CD4-positive, alpha-beta memory T cell (primary cell): ENCODE measurements at regions not wholly inside any gene's neighbourhood (a gene's known extent, or its start where the extent isn't known, plus 50 kb on each side); places are given as distances from the start of the nearest gene placed in this dataset.

Experiments used
- CTCF ChIA-PET: fragments of 350-600 bp; sonication (Branson Sonifier 250); formaldehyde crosslinking; loops from one replicate; lab custom pipeline; 2021; ENCODE audit warnings: inconsistent platforms; ENCODE audit not compliant: partially characterized antibody; lab: Charles Lee
- POLR2A ChIA-PET: fragments of 350-600 bp; sonication (Branson Sonifier 250); formaldehyde crosslinking; loops from one replicate; lab custom pipeline; 2021; ENCODE audit not compliant: partially characterized antibody; lab: Charles Lee
- DNase-seq, 5 donors: peaks; one replicate each; pipeline versions ENCODE4 v3.0.0 to v3.0.0-alpha.2; 2020 to 2022; ENCODE audit warnings: mixed read lengths in 1 of 5
- H3K27ac ChIP-seq: one replicate; pipeline ENCODE4 v1.7.0; 2013; ENCODE audit warnings: low read depth, low read length
- H3K27me3 ChIP-seq: 2 replicates; pipeline ENCODE4 v1.7.0; 2013; ENCODE audit warnings: mild to moderate bottlenecking, low read length, moderate library complexity; ENCODE audit not compliant: insufficient read depth
- H3K36me3 ChIP-seq: 2 replicates; pipeline ENCODE4 v1.7.0; 2013; ENCODE audit warnings: mild to moderate bottlenecking, low read length, moderate library complexity; ENCODE audit not compliant: insufficient read depth
- H3K4me1 ChIP-seq: 2 replicates; pipeline ENCODE4 v1.7.0; 2013; ENCODE audit warnings: mild to moderate bottlenecking, low read length, moderate library complexity; ENCODE audit not compliant: insufficient read depth
- H3K4me3 ChIP-seq, 2 donors: one replicate each; pipeline ENCODE4 v1.7.0; 2013; ENCODE audit warnings: low read length in 2 of 2, mild to moderate bottlenecking in 1 of 2
- H3K9me3 ChIP-seq, 2 donors: one replicate each; pipeline ENCODE4 v1.7.0; 2013; ENCODE audit warnings: low read length in 2 of 2, control low read depth in 1 of 2; ENCODE audit not compliant: control insufficient read depth in 1 of 2
- H3K27ac Mint-ChIP-seq, 7 donors: one replicate each; pipeline ENCODE4 v1.8.0; 2020 to 2021; ENCODE audit warnings: mixed read lengths in 7 of 7, mild to moderate bottlenecking in 6 of 7, inconsistent platforms in 3 of 7, moderate library complexity in 3 of 7
- H3K27me3 Mint-ChIP-seq, 2 donors: one replicate each; pipeline ENCODE4 v1.8.0; 2020 to 2021; ENCODE audit warnings: mixed read lengths in 2 of 2
- H3K36me3 Mint-ChIP-seq, 2 donors: one replicate each; pipeline ENCODE4 v1.8.0; 2020 to 2021; ENCODE audit warnings: mixed read lengths in 2 of 2, inconsistent platforms in 1 of 2, mild to moderate bottlenecking in 1 of 2
- H3K4me1 Mint-ChIP-seq, 4 donors: one replicate each; pipeline ENCODE4 v1.8.0; 2020 to 2021; ENCODE audit warnings: mixed read lengths in 4 of 4, mild to moderate bottlenecking in 1 of 4
- H3K4me3 Mint-ChIP-seq, 8 donors: one replicate each; pipeline ENCODE4 v1.8.0; 2020 to 2021; ENCODE audit warnings: mixed read lengths in 8 of 8, mild to moderate bottlenecking in 7 of 8, moderate library complexity in 6 of 8, inconsistent platforms in 3 of 8
- H3K9me3 Mint-ChIP-seq, 8 donors: one replicate each; pipeline ENCODE4 v1.8.0; 2020 to 2021; ENCODE audit warnings: mixed read lengths in 8 of 8, mild to moderate bottlenecking in 5 of 8, inconsistent platforms in 3 of 8, moderate library complexity in 1 of 8
- intact Hi-C: fragments of 100-400 bp; cut with micrococcal nuclease; formaldehyde crosslinking; loops from one replicate; pipeline ENCODE4 v1.15.1; 2023

GRCh38 chr19:46944123-46944748 is 75.4 kb upstream of the NPAS1 start:
- Mint-ChIP-seq H3K36me3 (peaks cover 27 to 31% of the 10 kb centered on the region in 2 donors), H3K4me1 (peaks cover 37 to 65% (median 49%) of the 10 kb centered on the region in 4 donors), H3K9me3 (no peaks in the 10 kb centered on the region), H3K4me3 (peak overlapping the region in 1 of 8 donors; percentile 47), H3K27ac (peak overlapping the region in 3 of 7 donors; percentile 48 to 85 (median 55)), H3K27me3 (no peaks in the 10 kb centered on the region)
- peaks cover 53% of the 10 kb centered on the region for H3K4me1 ChIP-seq
- no peak for DNase-seq
- no peaks in the 10 kb centered on the region for H3K27me3 ChIP-seq
- H3K27ac ChIP-seq, result no peak overlapping the region
- no peaks in the 10 kb centered on the region for H3K9me3 ChIP-seq
- peaks cover 18% of the 10 kb centered on the region for H3K36me3 ChIP-seq
- CTCF ChIA-PET, result interaction anchor here (1.0 to 3.6 kb wide), 5 partner anchors 10 to 87 kb away, joined by 3 to 13 read pairs (median 5); no protein-coding TSS in a partner anchor
- H3K4me3 ChIP-seq, result no peak overlapping the region
- intact Hi-C loops, result no loop called here
- POLR2A ChIA-PET, result interaction anchor here (1.1 to 7.9 kb wide), 3 partner anchors 8 to 13 kb away, joined by 3 to 86 read pairs (median 6); no protein-coding TSS in a partner anchor

- ChIA-PET CTCF (interaction anchor here (1.0 to 3.6 kb wide), 5 partner anchors 9 to 88 kb away, joined by 3 to 13 read pairs (median 5); no protein-coding TSS in a partner anchor), POLR2A (interaction anchor here (1.0 to 7.9 kb wide), 4 partner anchors 8 to 84 kb away, joined by 3 to 86 read pairs (median 5); partner anchors contain the start of gene ARHGAP35)
- Mint-ChIP-seq H3K36me3 (peaks cover 23 to 29% of the 10 kb centered on the region in 2 donors), H3K4me3 (peak overlapping the region in 1 of 8 donors; percentile 26), H3K9me3 (no peaks in the 10 kb centered on the region), H3K27me3 (no peaks in the 10 kb centered on the region), H3K4me1 (peaks cover 41 to 68% (median 55%) of the 10 kb centered on the region in 4 donors), H3K27ac (peak overlapping the region in 3 of 7 donors; percentile 59 to 88 (median 63))
- intact Hi-C loops, result no loop called here
- Histone ChIP-seq H3K36me3 (peaks cover 18% of the 10 kb centered on the region), H3K27me3 (no peaks in the 10 kb centered on the region), H3K4me1 (peaks cover 61% of the 10 kb centered on the region), H3K9me3 (no peaks in the 10 kb centered on the region), H3K4me3 (no peak overlapping the region), H3K27ac (no peak overlapping the region)
- DNase-seq, result no peak
Measured at GRCh38 chr19:46944918-46945628, 74.6 kb upstream of the NPAS1 start.

- Mint-ChIP-seq H3K27ac (peak overlapping the region in 3 of 7 donors; percentile 43 to 55 (median 53)), H3K36me3 (peaks cover 23 to 28% of the 10 kb centered on the region in 2 donors), H3K27me3 (no peaks in the 10 kb centered on the region), H3K9me3 (no peaks in the 10 kb centered on the region), H3K4me1 (peaks cover 46 to 72% (median 60%) of the 10 kb centered on the region in 4 donors), H3K4me3 (peak overlapping the region in 3 of 8 donors; percentile 9 to 30 (median 10))
- no peak overlapping the region for H3K4me3 ChIP-seq
- no peaks in the 10 kb centered on the region for H3K27me3 ChIP-seq
- H3K4me1 ChIP-seq, result peaks cover 67% of the 10 kb centered on the region
- H3K9me3 ChIP-seq, result no peaks in the 10 kb centered on the region
- intact Hi-C loops, result no loop called here
- H3K27ac ChIP-seq, result no peak overlapping the region
- ChIA-PET POLR2A (interaction anchor here (1.0 to 7.9 kb wide), 4 partner anchors 7 to 85 kb away, joined by 3 to 86 read pairs (median 5); partner anchors contain the start of gene ARHGAP35), CTCF (interaction anchor here (1.6 to 3.6 kb wide), 2 partner anchors 19 to 45 kb away, joined by 5 to 13 read pairs; no protein-coding TSS in a partner anchor)
- no peak for DNase-seq
- H3K36me3 ChIP-seq, result peaks cover 18% of the 10 kb centered on the region
Measured at GRCh38 chr19:46945694-46946489, 73.7 kb upstream of the NPAS1 start.

- H3K4me3 Mint-ChIP-seq, result no peak overlapping the region
- H3K27me3 Mint-ChIP-seq, result no peaks in the 10 kb centered on the region
- CTCF ChIA-PET, result interaction anchor here (0.9 to 3.6 kb wide), 2 partner anchors 8 to 44 kb away, joined by 3 to 13 read pairs; no protein-coding TSS in a partner anchor
- intact Hi-C loops, result no loop called here
- H3K9me3 ChIP-seq, result no peaks in the 10 kb centered on the region
- peaks cover 72% of the 10 kb centered on the region for H3K4me1 ChIP-seq
- DNase-seq, result no peak
- H3K27ac Mint-ChIP-seq, result peak overlapping the region in 2 of 7 donors; percentile 80 to 81
- peaks cover 51 to 76% (median 64%) of the 10 kb centered on the region in 4 donors for H3K4me1 Mint-ChIP-seq
- H3K27me3 ChIP-seq, result no peaks in the 10 kb centered on the region
- POLR2A ChIA-PET, result interaction anchor here (7.9 kb wide), 1 partner anchor 7 kb away, joined by 86 read pairs; no protein-coding TSS in a partner anchor
- H3K27ac ChIP-seq, result no peak overlapping the region
- H3K4me3 ChIP-seq, result no peak overlapping the region
- peaks cover 22 to 24% of the 10 kb centered on the region in 2 donors for H3K36me3 Mint-ChIP-seq
- no peaks in the 10 kb centered on the region for H3K9me3 Mint-ChIP-seq
- peaks cover 18% of the 10 kb centered on the region for H3K36me3 ChIP-seq
Measured at GRCh38 chr19:46946611-46947238, 72.9 kb upstream of the NPAS1 start.

- no peak overlapping the region for H3K4me3 Mint-ChIP-seq
- H3K27me3 ChIP-seq, result no peaks in the 10 kb centered on the region
- no peaks in the 10 kb centered on the region for H3K9me3 ChIP-seq
- H3K36me3 ChIP-seq, result peaks cover 16% of the 10 kb centered on the region
- H3K4me1 ChIP-seq, result peaks cover 76% of the 10 kb centered on the region
- H3K27ac ChIP-seq, result no peak overlapping the region
- no peak overlapping the region for H3K4me3 ChIP-seq
- intact Hi-C loops, result no loop called here
- no peaks in the 10 kb centered on the region for H3K27me3 Mint-ChIP-seq
- H3K4me1 Mint-ChIP-seq, result peaks cover 57 to 85% (median 67%) of the 10 kb centered on the region in 4 donors
- CTCF ChIA-PET, result interaction anchor here (0.9 kb wide), 1 partner anchor 45 kb away, joined by 3 read pairs; no protein-coding TSS in a partner anchor
- POLR2A ChIA-PET, result no interaction called here
- H3K27ac Mint-ChIP-seq, result peak overlapping the region in 3 of 7 donors; percentile 12 to 62 (median 22)
- DNase-seq, result no peak
- peaks cover 20 to 22% of the 10 kb centered on the region in 2 donors for H3K36me3 Mint-ChIP-seq
- H3K9me3 Mint-ChIP-seq, result no peaks in the 10 kb centered on the region
Measured at GRCh38 chr19:46947866-46948265, 71.8 kb upstream of the NPAS1 start.

GRCh38 chr19:46950526-46951170 is 69.0 kb upstream of the NPAS1 start:
- Mint-ChIP-seq H3K9me3 (peaks cover 0 to 2% (median 0%) of the 10 kb centered on the region in 8 donors), H3K27ac (peak overlapping the region; percentile 62 to 93 (median 85)), H3K36me3 (peaks cover 7 to 11% of the 10 kb centered on the region in 2 donors), H3K4me1 (peaks cover 63 to 89% (median 73%) of the 10 kb centered on the region in 4 donors), H3K27me3 (no peaks in the 10 kb centered on the region), H3K4me3 (peak overlapping the region in 6 of 8 donors; percentile 29 to 65 (median 49))
- Histone ChIP-seq H3K9me3 (no peaks in the 10 kb centered on the region), H3K4me3 (peak overlapping the region in 1 of 2 donors; percentile 4), H3K4me1 (peaks cover 74% of the 10 kb centered on the region), H3K27me3 (no peaks in the 10 kb centered on the region), H3K27ac (peak overlapping the region; percentile 28), H3K36me3 (no peaks in the 10 kb centered on the region)
- intact Hi-C loops, result no loop called here
- no peak for DNase-seq
- ChIA-PET CTCF (interaction anchor here (1.1 to 1.9 kb wide), 3 partner anchors 12 to 41 kb away, joined by 3 to 4 read pairs (median 3); no protein-coding TSS in a partner anchor), POLR2A (interaction anchor here (0.6 to 6.0 kb wide), 6 partner anchors 7 to 90 kb away, joined by 3 to 86 read pairs (median 6); partner anchors contain the start of gene ARHGAP35)
